ENCODE measurements at regions not wholly inside any gene's neighbourhood (a gene's known extent, or its start where the extent isn't known, plus 50 kb on each side); places are given as distances from the start of the nearest gene placed in this dataset.

DNA sequence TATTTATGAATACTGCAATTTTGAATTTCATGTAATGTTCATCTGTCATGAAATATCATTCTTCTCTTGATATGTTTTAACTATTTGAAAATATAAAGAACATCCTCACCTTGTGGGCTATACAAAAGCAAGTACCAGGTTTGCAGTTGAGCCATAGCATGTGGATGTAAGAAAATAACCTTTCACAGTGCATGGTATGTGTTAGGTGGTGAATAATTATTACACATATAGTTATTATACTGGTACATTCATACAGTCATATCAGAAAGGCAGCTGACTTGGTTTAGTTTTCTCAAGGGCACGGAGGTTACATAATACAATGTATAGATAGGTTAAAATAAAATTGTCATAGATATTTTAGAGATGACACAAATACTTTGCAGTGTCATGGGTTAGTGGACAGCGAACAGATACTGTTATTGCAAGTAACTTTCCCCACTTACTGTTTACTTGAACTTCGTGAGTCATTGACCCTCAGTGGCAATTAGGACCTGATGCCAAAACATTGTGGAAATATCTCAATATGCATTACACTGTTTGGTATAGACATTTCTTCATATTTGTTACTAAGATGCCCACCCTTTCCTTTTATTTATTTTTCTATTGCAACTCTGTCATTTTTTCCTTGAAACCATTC, 445.4 kb upstream of the GOT2 start:
- Histone ChIP-seq H3K27ac (ENCODE audit: low read depth in 1 of 3, low read length in 2 of 3) (no peak overlapping the region), H3K27me3 (ENCODE audit: control insufficient read depth in 3 of 3, insufficient read depth in 3 of 3, low read length in 3 of 3) (no peaks in the 10 kb centered on the region), H3K9me3 (ENCODE audit: control insufficient read depth in 2 of 2, insufficient read depth in 1 of 2, low read depth in 1 of 2, low read length in 1 of 2) (no peaks in the 10 kb centered on the region), H3K4me1 (ENCODE audit: control insufficient read depth in 3 of 3, insufficient read depth in 2 of 3, low read depth in 1 of 3, low read length in 2 of 3) (no peaks in the 10 kb centered on the region), H3K4me3 (ENCODE audit: low read depth in 1 of 3, low read length in 3 of 3) (no peak overlapping the region), H3K36me3 (ENCODE audit: control insufficient read depth in 3 of 3, insufficient read depth in 2 of 3, low read depth in 1 of 3, low read length in 3 of 3) (no peaks in the 10 kb centered on the region)
- DNase-seq (no peak), FAIRE-seq (no peak)
- WGBS, 3 donors, result 53 to 60% (median 56%) methylated on average over 3 of the region's 3 CpGs

DNA sequence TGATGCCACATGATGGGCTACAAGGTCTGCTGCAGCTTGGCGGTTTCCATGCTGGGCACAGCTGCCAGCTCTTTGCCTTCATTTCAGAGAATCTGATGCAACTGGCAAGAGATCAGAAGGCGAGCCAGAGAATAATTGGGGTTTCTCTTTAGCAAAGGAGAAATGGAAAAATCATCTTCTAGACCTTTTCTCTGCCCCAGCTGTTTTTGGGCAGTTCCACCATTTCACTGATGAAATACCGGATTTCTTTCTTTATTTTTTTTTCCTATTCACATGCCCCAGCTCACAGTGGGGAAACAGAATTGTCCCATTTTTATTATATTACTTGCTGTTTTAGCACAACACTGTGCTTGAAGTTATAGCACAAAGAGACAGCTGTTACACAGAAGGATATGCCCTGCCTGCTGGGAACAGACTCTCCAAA, 439.3 kb upstream of the GOT2 start:
- Histone ChIP-seq H3K27me3 (ENCODE audit: control insufficient read depth in 3 of 3, insufficient read depth in 3 of 3, low read length in 3 of 3) (no peaks in the 10 kb centered on the region), H3K9me3 (ENCODE audit: control insufficient read depth in 2 of 2, insufficient read depth in 1 of 2, low read depth in 1 of 2, low read length in 1 of 2) (no peaks in the 10 kb centered on the region), H3K4me1 (ENCODE audit: control insufficient read depth in 3 of 3, insufficient read depth in 2 of 3, low read depth in 1 of 3, low read length in 2 of 3) (no peaks in the 10 kb centered on the region), H3K4me3 (ENCODE audit: low read depth in 1 of 3, low read length in 3 of 3) (no peak overlapping the region), H3K27ac (ENCODE audit: low read depth in 1 of 3, low read length in 2 of 3) (no peak overlapping the region), H3K36me3 (ENCODE audit: control insufficient read depth in 3 of 3, insufficient read depth in 2 of 3, low read depth in 1 of 3, low read length in 3 of 3) (no peaks in the 10 kb centered on the region)
- FAIRE-seq (no peak), DNase-seq (no peak)
- 63 to 72% (median 71%) methylated on average over 3 of the region's 3 CpGs for WGBS, 3 donors

DNA sequence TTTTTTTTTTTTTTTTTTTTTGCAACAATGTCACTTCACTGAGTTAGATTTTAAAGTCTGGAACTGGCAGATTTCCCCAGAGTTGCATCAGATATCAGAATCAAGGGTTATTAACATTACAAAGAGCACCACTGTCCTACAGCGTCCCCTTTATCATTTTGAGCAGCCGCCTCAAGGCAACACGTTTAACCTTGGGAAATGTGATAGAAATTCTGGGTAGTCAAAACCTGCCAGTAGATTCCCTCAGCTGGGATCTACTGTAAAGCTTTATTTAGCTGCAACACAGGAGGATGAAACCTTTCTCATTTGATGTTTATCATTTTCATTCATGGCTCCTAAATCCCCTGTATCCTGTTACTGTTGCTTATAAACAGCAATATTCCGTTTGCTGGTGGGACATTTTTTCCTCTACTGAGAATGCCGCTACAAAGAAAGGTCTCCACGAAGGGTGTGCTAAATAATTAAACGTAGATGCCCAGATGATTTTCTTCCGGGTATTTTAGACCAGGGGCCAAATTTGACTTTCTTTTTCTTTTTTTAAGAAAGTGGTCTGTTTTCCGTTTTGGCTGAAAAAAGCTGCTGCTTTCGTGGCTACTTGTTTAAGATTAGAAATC, 436.1 kb upstream of the GOT2 start:
- WGBS, 3 donors, result 34 to 42% (median 38%) methylated on average over 10 of the region's 10 CpGs

DNA sequence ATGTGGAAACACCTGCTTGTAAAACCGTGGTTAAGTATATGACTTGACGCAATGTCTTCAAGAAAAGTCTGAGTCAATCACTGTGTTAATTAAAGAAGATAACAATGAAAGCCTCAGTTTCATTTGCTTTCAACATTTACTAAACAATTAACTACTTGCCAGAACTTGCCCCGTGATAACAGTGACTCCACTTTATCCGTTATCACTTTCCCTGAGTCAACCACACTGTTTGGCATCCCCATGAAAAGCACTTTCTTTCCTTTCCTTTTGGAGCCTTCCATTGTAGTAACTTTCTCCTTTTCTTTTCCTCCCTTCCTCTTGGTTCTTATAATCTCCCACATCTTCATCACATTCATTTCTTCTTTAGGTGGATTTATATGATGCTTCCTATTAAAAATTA, 435.1 kb upstream of the GOT2 start:
- H3K4me3 ChIP-seq (ENCODE audit: low read depth in 1 of 3, low read length in 3 of 3), result no peak overlapping the region
- WGBS, 3 donors, result 17 to 42% (median 40%) methylated on average over 4 of the region's 4 CpGs
- H3K9me3 ChIP-seq (ENCODE audit: control insufficient read depth in 2 of 2, insufficient read depth in 1 of 2, low read depth in 1 of 2, low read length in 1 of 2), result no peaks in the 10 kb centered on the region
- no peaks in the 10 kb centered on the region for H3K36me3 ChIP-seq (ENCODE audit: control insufficient read depth in 3 of 3, insufficient read depth in 2 of 3, low read depth in 1 of 3, low read length in 3 of 3)
- FAIRE-seq (no peak), DNase-seq (no peak)
- no peaks in the 10 kb centered on the region for H3K27me3 ChIP-seq (ENCODE audit: control insufficient read depth in 3 of 3, insufficient read depth in 3 of 3, low read length in 3 of 3)
- H3K27ac ChIP-seq (ENCODE audit: low read depth in 1 of 3, low read length in 2 of 3), result no peak overlapping the region
- no peaks in the 10 kb centered on the region for H3K4me1 ChIP-seq (ENCODE audit: control insufficient read depth in 3 of 3, insufficient read depth in 2 of 3, low read depth in 1 of 3, low read length in 2 of 3)

More for the DNA sequence above, 436.1 kb upstream of the GOT2 start:
- Histone ChIP-seq H3K9me3 (ENCODE audit: control insufficient read depth in 2 of 2, insufficient read depth in 1 of 2, low read depth in 1 of 2, low read length in 1 of 2) (no peaks in the 10 kb centered on the region), H3K4me3 (ENCODE audit: low read depth in 1 of 3, low read length in 3 of 3) (no peak overlapping the region), H3K27me3 (ENCODE audit: control insufficient read depth in 3 of 3, insufficient read depth in 3 of 3, low read length in 3 of 3) (no peaks in the 10 kb centered on the region), H3K27ac (ENCODE audit: low read depth in 1 of 3, low read length in 2 of 3) (no peak overlapping the region), H3K36me3 (ENCODE audit: control insufficient read depth in 3 of 3, insufficient read depth in 2 of 3, low read depth in 1 of 3, low read length in 3 of 3) (no peaks in the 10 kb centered on the region), H3K4me1 (ENCODE audit: control insufficient read depth in 3 of 3, insufficient read depth in 2 of 3, low read depth in 1 of 3, low read length in 2 of 3) (no peaks in the 10 kb centered on the region)
- DNase-seq (no peak), FAIRE-seq (no peak)

DNA sequence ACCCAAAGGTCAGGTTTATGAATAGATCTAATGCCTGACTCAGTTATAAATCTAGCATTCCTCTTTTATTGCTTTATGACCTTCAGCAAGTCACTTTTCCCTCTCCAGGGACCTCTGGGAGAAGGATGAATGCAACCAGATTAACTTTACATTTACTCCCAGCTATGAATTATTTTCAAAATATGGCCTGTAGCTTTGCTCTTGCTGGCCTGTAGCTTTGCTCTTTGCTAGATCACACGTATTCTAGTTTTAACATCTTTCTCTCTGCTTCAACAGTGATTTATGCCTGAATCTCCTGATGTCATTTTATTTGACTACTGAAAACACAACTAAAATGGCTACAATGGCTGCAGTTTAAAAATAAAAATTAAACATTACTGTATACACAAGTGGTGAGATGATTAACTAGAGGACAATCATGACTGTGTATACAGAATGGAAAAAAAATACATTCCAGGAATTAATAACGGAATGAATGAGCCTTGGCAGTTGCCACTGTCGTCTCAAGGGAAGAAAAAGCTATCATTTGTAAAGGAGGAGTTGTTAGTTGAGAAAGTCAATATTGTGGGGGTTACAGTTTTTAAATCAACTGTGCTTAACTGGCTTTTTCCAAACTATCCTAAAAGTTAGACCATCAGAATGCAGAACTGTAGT, 434.5 kb upstream of the GOT2 start:
- no peaks in the 10 kb centered on the region for H3K9me3 ChIP-seq (ENCODE audit: control insufficient read depth in 2 of 2, insufficient read depth in 1 of 2, low read depth in 1 of 2, low read length in 1 of 2)
- H3K27ac ChIP-seq (ENCODE audit: low read depth in 1 of 3, low read length in 2 of 3), result no peak overlapping the region
- no peak overlapping the region for H3K4me3 ChIP-seq (ENCODE audit: low read depth in 1 of 3, low read length in 3 of 3)
- 20 to 24% (median 23%) methylated on average over 3 of the region's 3 CpGs for WGBS, 3 donors
- no peaks in the 10 kb centered on the region for H3K36me3 ChIP-seq (ENCODE audit: control insufficient read depth in 3 of 3, insufficient read depth in 2 of 3, low read depth in 1 of 3, low read length in 3 of 3)
- DNase-seq, result no peak
- no peaks in the 10 kb centered on the region for H3K27me3 ChIP-seq (ENCODE audit: control insufficient read depth in 3 of 3, insufficient read depth in 3 of 3, low read length in 3 of 3)
- H3K4me1 ChIP-seq (ENCODE audit: control insufficient read depth in 3 of 3, insufficient read depth in 2 of 3, low read depth in 1 of 3, low read length in 2 of 3), result no peaks in the 10 kb centered on the region
- FAIRE-seq, result no peak

DNA sequence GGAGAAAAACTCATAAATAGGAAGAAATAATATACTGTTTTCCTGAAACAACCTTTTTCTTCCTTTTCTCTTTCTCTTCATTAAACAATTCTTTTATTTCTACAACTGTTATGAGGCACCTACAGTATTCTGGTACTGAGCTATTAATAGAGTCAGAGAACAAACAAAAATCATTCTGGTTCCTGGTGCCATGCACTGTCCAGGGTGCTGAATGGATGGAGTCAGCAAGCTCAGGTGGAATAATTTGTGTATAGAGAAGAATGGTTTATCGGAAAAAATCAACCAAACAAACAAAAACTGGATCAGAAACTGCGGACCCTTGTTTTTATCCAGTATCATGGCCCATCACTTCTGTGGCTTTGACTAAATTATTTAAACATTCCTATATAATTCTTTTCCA, 430.3 kb upstream of the GOT2 start:
- Histone ChIP-seq H3K4me1 (ENCODE audit: control insufficient read depth in 3 of 3, insufficient read depth in 2 of 3, low read depth in 1 of 3, low read length in 2 of 3) (no peaks in the 10 kb centered on the region), H3K4me3 (ENCODE audit: low read depth in 1 of 3, low read length in 3 of 3) (no peak overlapping the region), H3K9me3 (ENCODE audit: control insufficient read depth in 2 of 2, insufficient read depth in 1 of 2, low read depth in 1 of 2, low read length in 1 of 2) (no peaks in the 10 kb centered on the region), H3K27me3 (ENCODE audit: control insufficient read depth in 3 of 3, insufficient read depth in 3 of 3, low read length in 3 of 3) (no peaks in the 10 kb centered on the region), H3K27ac (ENCODE audit: low read depth in 1 of 3, low read length in 2 of 3) (no peak overlapping the region), H3K36me3 (ENCODE audit: control insufficient read depth in 3 of 3, insufficient read depth in 2 of 3, low read depth in 1 of 3, low read length in 3 of 3) (no peaks in the 10 kb centered on the region)
- FAIRE-seq, result no peak
- no peak for DNase-seq
- WGBS, 3 donors, result 69 to 78% (median 73%) methylated on average over 2 of the region's 2 CpGs

DNA sequence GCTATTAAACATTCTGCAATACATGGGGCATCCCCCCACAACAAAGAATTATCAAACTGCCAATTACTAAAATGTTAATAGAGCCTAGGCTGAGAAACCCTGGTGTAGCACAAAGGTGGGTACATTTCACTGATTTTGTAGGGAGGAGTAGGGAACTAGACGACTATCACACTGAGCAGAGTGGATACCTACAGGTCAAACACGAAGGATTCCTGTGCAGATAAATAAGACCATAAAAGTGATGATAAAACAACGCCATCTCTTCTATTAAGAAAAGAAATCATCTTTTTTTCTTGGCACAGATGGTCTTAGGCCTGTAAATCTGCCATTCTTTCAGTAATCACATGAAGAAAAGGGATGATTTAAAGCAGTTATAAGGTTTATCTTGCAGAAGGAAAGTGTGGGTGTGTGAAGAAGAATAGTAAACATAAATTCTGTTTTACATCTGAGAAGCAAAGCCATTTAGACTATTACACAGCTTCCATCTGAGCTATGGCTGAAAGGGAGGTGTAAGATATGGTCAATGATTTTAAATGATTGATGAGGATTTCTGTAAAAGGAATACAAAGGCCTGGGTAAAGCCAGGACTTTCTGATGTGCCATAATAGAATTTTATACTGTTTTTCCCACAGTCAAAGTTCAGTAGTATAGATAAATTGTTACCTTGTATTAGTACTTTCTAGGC, 429.4 kb upstream of the GOT2 start:
- Histone ChIP-seq H3K4me1 (ENCODE audit: control insufficient read depth in 3 of 3, insufficient read depth in 2 of 3, low read depth in 1 of 3, low read length in 2 of 3) (no peaks in the 10 kb centered on the region), H3K27me3 (ENCODE audit: control insufficient read depth in 3 of 3, insufficient read depth in 3 of 3, low read length in 3 of 3) (no peaks in the 10 kb centered on the region), H3K4me3 (ENCODE audit: low read depth in 1 of 3, low read length in 3 of 3) (no peak overlapping the region), H3K9me3 (ENCODE audit: control insufficient read depth in 2 of 2, insufficient read depth in 1 of 2, low read depth in 1 of 2, low read length in 1 of 2) (no peaks in the 10 kb centered on the region), H3K36me3 (ENCODE audit: control insufficient read depth in 3 of 3, insufficient read depth in 2 of 3, low read depth in 1 of 3, low read length in 3 of 3) (no peaks in the 10 kb centered on the region), H3K27ac (ENCODE audit: low read depth in 1 of 3, low read length in 2 of 3) (no peak overlapping the region)
- DNase-seq (no peak), FAIRE-seq (no peak)
- 33 to 58% (median 42%) methylated on average over 3 of the region's 3 CpGs for WGBS, 3 donors

DNA sequence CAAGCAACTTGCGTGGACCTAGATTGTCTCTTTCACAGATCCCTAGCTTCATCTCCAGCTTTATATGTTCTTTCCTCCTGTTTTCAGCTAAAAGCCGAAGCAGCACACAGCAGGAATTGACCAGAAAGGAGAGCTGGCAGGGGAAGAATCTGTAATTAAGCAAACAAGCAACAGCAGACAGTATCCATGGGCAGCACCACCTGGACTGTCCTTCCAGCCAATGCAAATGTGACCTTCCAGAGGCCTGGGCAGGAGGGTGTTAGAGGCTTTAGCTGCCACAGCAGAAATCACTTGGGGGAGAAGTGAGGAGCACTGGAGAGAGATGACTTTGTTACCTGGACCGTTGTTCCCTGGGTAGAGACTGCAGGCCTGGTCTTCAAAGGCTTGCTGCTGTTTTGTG, 427.6 kb upstream of the GOT2 start:
- 55 to 73% (median 67%) methylated on average over 3 of the region's 3 CpGs for WGBS, 3 donors

More for the DNA sequence above, 427.6 kb upstream of the GOT2 start:
- Histone ChIP-seq H3K9me3 (ENCODE audit: control insufficient read depth in 2 of 2, insufficient read depth in 1 of 2, low read depth in 1 of 2, low read length in 1 of 2) (no peaks in the 10 kb centered on the region), H3K4me1 (ENCODE audit: control insufficient read depth in 3 of 3, insufficient read depth in 2 of 3, low read depth in 1 of 3, low read length in 2 of 3) (no peaks in the 10 kb centered on the region), H3K36me3 (ENCODE audit: control insufficient read depth in 3 of 3, insufficient read depth in 2 of 3, low read depth in 1 of 3, low read length in 3 of 3) (no peaks in the 10 kb centered on the region), H3K27me3 (ENCODE audit: control insufficient read depth in 3 of 3, insufficient read depth in 3 of 3, low read length in 3 of 3) (no peaks in the 10 kb centered on the region), H3K27ac (ENCODE audit: low read depth in 1 of 3, low read length in 2 of 3) (no peak overlapping the region), H3K4me3 (ENCODE audit: low read depth in 1 of 3, low read length in 3 of 3) (no peak overlapping the region)
- no peak for DNase-seq
- FAIRE-seq, result no peak

Data from small intestine (tissue), 7 donors.